HepG2 (cell line): ENCODE measurements at regions not wholly inside any gene's neighbourhood (a gene's known extent, or its start where the extent isn't known, plus 50 kb on each side); places are given as distances from the start of the nearest gene placed in this dataset.

ENCODE experiments used
- ATF5 ChIP-seq: sonication (generic); formaldehyde crosslinking; IDR thresholded peaks from 2 replicates; pipeline ENCODE4 v1.4.0; 2020; ENCODE audit warnings: mild to moderate bottlenecking, low read depth, missing genetic modification reagents
- ATM ChIP-seq: fragments of 450-650 bp; IDR thresholded peaks from 2 replicates; pipeline ENCODE4 v1.7.1; 2017; ENCODE audit warnings: mild to moderate bottlenecking, borderline replicate concordance
- DR1 ChIP-seq: sonication (generic); formaldehyde crosslinking; IDR thresholded peaks from 2 replicates; pipeline ENCODE4 v1.8.0; 2021; ENCODE audit warnings: mild to moderate bottlenecking, missing genetic modification reagents, inconsistent platforms
- EED ChIP-seq: sonication (generic); formaldehyde crosslinking; IDR thresholded peaks from 2 replicates; pipeline ENCODE4 v1.5.0; 2020; ENCODE audit warnings: mild to moderate bottlenecking, missing genetic modification reagents
- EHMT2 ChIP-seq: fragments of 200-600 bp; sonication (generic); IDR thresholded peaks from 2 replicates; pipeline ENCODE4 v1.7.0; 2017; ENCODE audit warnings: antibody characterized with exemption, low read depth, low read length, borderline replicate concordance
- ERF ChIP-seq: IDR thresholded peaks from 2 replicates; pipeline ENCODE4 v1.6.1; 2018; ENCODE audit warnings: missing biosample characterization, missing genetic modification reagents
- EZH2 ChIP-seq: conservative IDR thresholded peaks from 2 replicates; pipeline ENCODE4 v1.6.1; 2012; ENCODE audit warnings: mild to moderate bottlenecking, low read depth, low read length, moderate library complexity
- HDAC6 ChIP-seq: fragments of 200-600 bp; sonication (generic); IDR thresholded peaks from 2 replicates; pipeline ENCODE4 v1.7.0; 2017; ENCODE audit warnings: mild to moderate bottlenecking, antibody characterized with exemption, low read length, low read depth
- PRPF4 ChIP-seq: fragments of 200-400 bp; formaldehyde crosslinking; IDR thresholded peaks from 2 replicates; pipeline ENCODE4 v1.6.1; 2016; ENCODE audit warnings: low read length, low read depth; ENCODE audit not compliant: poor library complexity, severe bottlenecking
- ZBTB1 ChIP-seq: sonication (generic); formaldehyde crosslinking; IDR thresholded peaks from 2 replicates; pipeline ENCODE4 v1.4.0; 2020; ENCODE audit warnings: missing genetic modification reagents, borderline replicate concordance
- ZMYM4 ChIP-seq: sonication (generic); formaldehyde crosslinking; IDR thresholded peaks from 2 replicates; pipeline ENCODE4 v1.8.1; 2023; ENCODE audit warnings: mild to moderate bottlenecking, missing genetic modification reagents
- ZNF747 ChIP-seq: sonication (generic); formaldehyde crosslinking; IDR thresholded peaks from 2 replicates; pipeline ENCODE4 v1.8.1; 2023; ENCODE audit warnings: missing genetic modification reagents, mild to moderate bottlenecking, borderline replicate concordance
- ZNF782 ChIP-seq: sonication (generic); formaldehyde crosslinking; IDR thresholded peaks from 2 replicates; pipeline ENCODE4 v1.4.0; 2020; ENCODE audit warnings: missing genetic modification reagents, mild to moderate bottlenecking, borderline replicate concordance
- ZSCAN25 ChIP-seq: sonication (generic); formaldehyde crosslinking; IDR thresholded peaks from 2 replicates; pipeline ENCODE4 v1.8.0; 2022; ENCODE audit warnings: mild to moderate bottlenecking, missing genetic modification reagents
- TF ChIP-seq, protein P1 (sequence below), 2 experiments: IDR thresholded peaks; 2 replicates each; pipeline ENCODE4 v1.6.1; 2011 to 2012; ENCODE audit warnings: low read length in 2 of 2, borderline replicate concordance in 1 of 2, low read depth in 1 of 2, mild to moderate bottlenecking in 1 of 2, moderate library complexity in 1 of 2
- TF ChIP-seq, protein P2 (sequence below): sonication (generic); formaldehyde crosslinking; IDR thresholded peaks from 2 replicates; pipeline ENCODE4 v1.8.1; 2023; ENCODE audit warnings: mild to moderate bottlenecking, missing genetic modification reagents
- TF ChIP-seq, protein P3 (sequence below): sonication (generic); formaldehyde crosslinking; IDR thresholded peaks from 2 replicates; pipeline ENCODE4 v1.5.0; 2020; ENCODE audit warnings: missing genetic modification reagents
- TF ChIP-seq, protein P4 (sequence below): IDR thresholded peaks from 2 replicates; pipeline ENCODE4 v1.4.0; 2020; ENCODE audit warnings: mild to moderate bottlenecking, missing genetic modification reagents

GRCh38 chr7:45972629-45973312 lies 51.7 kb upstream of the IGFBP3 start (continued):
- TF ChIP-seq ATF5 (CRISPR knock-in tag) (no peak), ZNF747 (CRISPR knock-in tag) (no peak), ZNF782 (CRISPR knock-in tag) (no peak), ZSCAN25 (CRISPR knock-in tag) (no peak), ZMYM4 (CRISPR knock-in tag) (no peak; the same call in 1 of the 2 replicates), DR1 (CRISPR knock-in tag) (no peak), ERF (CRISPR knock-in tag) (peak; percentile 42; the same call in 1 of the 2 replicates), ZBTB1 (CRISPR knock-in tag) (no peak), EZH2 (no peak), HDAC6 (no peak), ATM (no peak), EHMT2 (peak; percentile 40; the same call in 1 of the 2 replicates), PRPF4 (no peak), EED (CRISPR knock-in tag) (no peak)
- TF ChIP-seq, protein P1, sequence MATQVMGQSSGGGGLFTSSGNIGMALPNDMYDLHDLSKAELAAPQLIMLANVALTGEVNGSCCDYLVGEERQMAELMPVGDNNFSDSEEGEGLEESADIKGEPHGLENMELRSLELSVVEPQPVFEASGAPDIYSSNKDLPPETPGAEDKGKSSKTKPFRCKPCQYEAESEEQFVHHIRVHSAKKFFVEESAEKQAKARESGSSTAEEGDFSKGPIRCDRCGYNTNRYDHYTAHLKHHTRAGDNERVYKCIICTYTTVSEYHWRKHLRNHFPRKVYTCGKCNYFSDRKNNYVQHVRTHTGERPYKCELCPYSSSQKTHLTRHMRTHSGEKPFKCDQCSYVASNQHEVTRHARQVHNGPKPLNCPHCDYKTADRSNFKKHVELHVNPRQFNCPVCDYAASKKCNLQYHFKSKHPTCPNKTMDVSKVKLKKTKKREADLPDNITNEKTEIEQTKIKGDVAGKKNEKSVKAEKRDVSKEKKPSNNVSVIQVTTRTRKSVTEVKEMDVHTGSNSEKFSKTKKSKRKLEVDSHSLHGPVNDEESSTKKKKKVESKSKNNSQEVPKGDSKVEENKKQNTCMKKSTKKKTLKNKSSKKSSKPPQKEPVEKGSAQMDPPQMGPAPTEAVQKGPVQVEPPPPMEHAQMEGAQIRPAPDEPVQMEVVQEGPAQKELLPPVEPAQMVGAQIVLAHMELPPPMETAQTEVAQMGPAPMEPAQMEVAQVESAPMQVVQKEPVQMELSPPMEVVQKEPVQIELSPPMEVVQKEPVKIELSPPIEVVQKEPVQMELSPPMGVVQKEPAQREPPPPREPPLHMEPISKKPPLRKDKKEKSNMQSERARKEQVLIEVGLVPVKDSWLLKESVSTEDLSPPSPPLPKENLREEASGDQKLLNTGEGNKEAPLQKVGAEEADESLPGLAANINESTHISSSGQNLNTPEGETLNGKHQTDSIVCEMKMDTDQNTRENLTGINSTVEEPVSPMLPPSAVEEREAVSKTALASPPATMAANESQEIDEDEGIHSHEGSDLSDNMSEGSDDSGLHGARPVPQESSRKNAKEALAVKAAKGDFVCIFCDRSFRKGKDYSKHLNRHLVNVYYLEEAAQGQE (IDR thresholded peaks at IDR 0.05; ENCODE audit: borderline replicate concordance in 1 of 2, low read depth in 1 of 2, low read length in 2 of 2) = no peak
- TF ChIP-seq, protein P2, sequence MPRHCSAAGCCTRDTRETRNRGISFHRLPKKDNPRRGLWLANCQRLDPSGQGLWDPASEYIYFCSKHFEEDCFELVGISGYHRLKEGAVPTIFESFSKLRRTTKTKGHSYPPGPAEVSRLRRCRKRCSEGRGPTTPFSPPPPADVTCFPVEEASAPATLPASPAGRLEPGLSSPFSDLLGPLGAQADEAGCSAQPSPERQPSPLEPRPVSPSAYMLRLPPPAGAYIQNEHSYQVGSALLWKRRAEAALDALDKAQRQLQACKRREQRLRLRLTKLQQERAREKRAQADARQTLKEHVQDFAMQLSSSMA (CRISPR knock-in tag) = no peak
- TF ChIP-seq, protein P3, sequence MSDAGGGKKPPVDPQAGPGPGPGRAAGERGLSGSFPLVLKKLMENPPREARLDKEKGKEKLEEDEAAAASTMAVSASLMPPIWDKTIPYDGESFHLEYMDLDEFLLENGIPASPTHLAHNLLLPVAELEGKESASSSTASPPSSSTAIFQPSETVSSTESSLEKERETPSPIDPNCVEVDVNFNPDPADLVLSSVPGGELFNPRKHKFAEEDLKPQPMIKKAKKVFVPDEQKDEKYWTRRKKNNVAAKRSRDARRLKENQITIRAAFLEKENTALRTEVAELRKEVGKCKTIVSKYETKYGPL (CRISPR knock-in tag) = no peak
- TF ChIP-seq, protein P4, sequence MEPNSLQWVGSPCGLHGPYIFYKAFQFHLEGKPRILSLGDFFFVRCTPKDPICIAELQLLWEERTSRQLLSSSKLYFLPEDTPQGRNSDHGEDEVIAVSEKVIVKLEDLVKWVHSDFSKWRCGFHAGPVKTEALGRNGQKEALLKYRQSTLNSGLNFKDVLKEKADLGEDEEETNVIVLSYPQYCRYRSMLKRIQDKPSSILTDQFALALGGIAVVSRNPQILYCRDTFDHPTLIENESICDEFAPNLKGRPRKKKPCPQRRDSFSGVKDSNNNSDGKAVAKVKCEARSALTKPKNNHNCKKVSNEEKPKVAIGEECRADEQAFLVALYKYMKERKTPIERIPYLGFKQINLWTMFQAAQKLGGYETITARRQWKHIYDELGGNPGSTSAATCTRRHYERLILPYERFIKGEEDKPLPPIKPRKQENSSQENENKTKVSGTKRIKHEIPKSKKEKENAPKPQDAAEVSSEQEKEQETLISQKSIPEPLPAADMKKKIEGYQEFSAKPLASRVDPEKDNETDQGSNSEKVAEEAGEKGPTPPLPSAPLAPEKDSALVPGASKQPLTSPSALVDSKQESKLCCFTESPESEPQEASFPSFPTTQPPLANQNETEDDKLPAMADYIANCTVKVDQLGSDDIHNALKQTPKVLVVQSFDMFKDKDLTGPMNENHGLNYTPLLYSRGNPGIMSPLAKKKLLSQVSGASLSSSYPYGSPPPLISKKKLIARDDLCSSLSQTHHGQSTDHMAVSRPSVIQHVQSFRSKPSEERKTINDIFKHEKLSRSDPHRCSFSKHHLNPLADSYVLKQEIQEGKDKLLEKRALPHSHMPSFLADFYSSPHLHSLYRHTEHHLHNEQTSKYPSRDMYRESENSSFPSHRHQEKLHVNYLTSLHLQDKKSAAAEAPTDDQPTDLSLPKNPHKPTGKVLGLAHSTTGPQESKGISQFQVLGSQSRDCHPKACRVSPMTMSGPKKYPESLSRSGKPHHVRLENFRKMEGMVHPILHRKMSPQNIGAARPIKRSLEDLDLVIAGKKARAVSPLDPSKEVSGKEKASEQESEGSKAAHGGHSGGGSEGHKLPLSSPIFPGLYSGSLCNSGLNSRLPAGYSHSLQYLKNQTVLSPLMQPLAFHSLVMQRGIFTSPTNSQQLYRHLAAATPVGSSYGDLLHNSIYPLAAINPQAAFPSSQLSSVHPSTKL (CRISPR knock-in tag) = peak; percentile 87
